ENCODE measurements at regions not wholly inside any gene's neighbourhood (a gene's known extent, or its start where the extent isn't known, plus 50 kb on each side); places are given as distances from the start of the nearest gene placed in this dataset.

- Histone ChIP-seq H3K9me3 (ENCODE audit: low read length) (no peaks in the 10 kb centered on the region), H2AFZ (ENCODE audit: low read length) (no peak overlapping the region), H3K36me3 (ENCODE audit: low read depth, low read length) (no peaks in the 10 kb centered on the region), H3F3A (ENCODE audit: low read length, unreplicated experiment) (no peaks in the 10 kb centered on the region), H3K4me3 (ENCODE audit: low read length) (no peak overlapping the region), H3K79me2 (ENCODE audit: low read length) (no peaks in the 10 kb centered on the region), H4K20me1 (ENCODE audit: low read length) (no peaks in the 10 kb centered on the region), H3K4me2 (ENCODE audit: low read length) (no peak overlapping the region), H3K4me1 (ENCODE audit: insufficient read depth, low read length) (no peaks in the 10 kb centered on the region), H3K9me2 (replicated peaks; ENCODE audit: low read length) (no peaks in the 10 kb centered on the region), H3K27ac (ENCODE audit: low read length) (no peak overlapping the region), H3K27me3 (ENCODE audit: low read length) (peaks cover 24% of the 10 kb centered on the region), H3K9ac (ENCODE audit: low read length) (no peak overlapping the region)
- ATAC-seq (no peak), DNase-seq (no peak)
- intact Hi-C loops (cut with micrococcal nuclease): no loop called here
- TF ChIP-seq EZH2 (IDR thresholded peaks at IDR 0.05; ENCODE audit: low read length, unreplicated experiment) (no peak), EZH2phosphoT487 (IDR thresholded peaks at IDR 0.05; ENCODE audit: borderline replicate concordance, low read length) (no peak), CTCF (conservative IDR thresholded peaks at IDR 0.05; ENCODE audit: low read depth, low read length) (no peak)
- BruUV-seq (replicated peaks): no TSS peak
- ChIA-PET CTCF (no interaction called here), POLR2A (ENCODE audit: unreplicated experiment) (no interaction called here)
Observed at GRCh38 chr1:96256130-96256790, 465.3 kb upstream of the PTBP2 start.

GRCh38 chr1:96259399-96259798 is 462.2 kb upstream of the PTBP2 start:
- no peak for TF ChIP-seq EZH2phosphoT487 (IDR thresholded peaks at IDR 0.05; ENCODE audit: borderline replicate concordance, low read length)
- no peak for TF ChIP-seq EZH2 (IDR thresholded peaks at IDR 0.05; ENCODE audit: low read length, unreplicated experiment)
- no peak for TF ChIP-seq CTCF (conservative IDR thresholded peaks at IDR 0.05; ENCODE audit: low read depth, low read length)
- Histone ChIP-seq H3K4me1 (ENCODE audit: insufficient read depth, low read length) (no peaks in the 10 kb centered on the region), H3K27ac (ENCODE audit: low read length) (no peak overlapping the region), H3K9me3 (ENCODE audit: low read length) (no peaks in the 10 kb centered on the region), H3F3A (ENCODE audit: low read length, unreplicated experiment) (no peaks in the 10 kb centered on the region), H2AFZ (ENCODE audit: low read length) (no peak overlapping the region), H3K9me2 (replicated peaks; ENCODE audit: low read length) (no peaks in the 10 kb centered on the region), H4K20me1 (ENCODE audit: low read length) (no peaks in the 10 kb centered on the region), H3K9ac (ENCODE audit: low read length) (no peak overlapping the region), H3K4me3 (ENCODE audit: low read length) (no peak overlapping the region), H3K27me3 (ENCODE audit: low read length) (peaks cover 13% of the 10 kb centered on the region; the same call in 1 of the 2 replicates), H3K4me2 (ENCODE audit: low read length) (no peak overlapping the region), H3K79me2 (ENCODE audit: low read length) (no peaks in the 10 kb centered on the region), H3K36me3 (ENCODE audit: low read depth, low read length) (no peaks in the 10 kb centered on the region)
- ChIA-PET CTCF (no interaction called here), POLR2A (ENCODE audit: unreplicated experiment) (no interaction called here)
- ATAC-seq (no peak), DNase-seq (no peak)
- intact Hi-C loops (cut with micrococcal nuclease): no loop called here
- no TSS peak for BruUV-seq (replicated peaks)

GRCh38 chr1:96281491-96281890 is 440.1 kb upstream of the PTBP2 start:
- no peaks in the 10 kb centered on the region for H3K9me3 ChIP-seq (ENCODE audit: low read length)
- TF ChIP-seq EZH2phosphoT487 (IDR thresholded peaks at IDR 0.05; ENCODE audit: borderline replicate concordance, low read length) (no peak), CTCF (conservative IDR thresholded peaks at IDR 0.05; ENCODE audit: low read depth, low read length) (no peak), EZH2 (IDR thresholded peaks at IDR 0.05; ENCODE audit: low read length, unreplicated experiment) (no peak)
- ATAC-seq: no peak
- no peak overlapping the region for H3K4me3 ChIP-seq (ENCODE audit: low read length)
- no peaks in the 10 kb centered on the region for H3F3A ChIP-seq (ENCODE audit: low read length, unreplicated experiment)
- H3K4me2 ChIP-seq (ENCODE audit: low read length): no peak overlapping the region
- ChIA-PET CTCF (no interaction called here), POLR2A (ENCODE audit: unreplicated experiment) (no interaction called here)
- no peaks in the 10 kb centered on the region for H3K4me1 ChIP-seq (ENCODE audit: insufficient read depth, low read length)
- DNase-seq: no peak
- H3K27ac ChIP-seq (ENCODE audit: low read length): no peak overlapping the region
- H3K9ac ChIP-seq (ENCODE audit: low read length): no peak overlapping the region
- no peaks in the 10 kb centered on the region for H3K27me3 ChIP-seq (ENCODE audit: low read length)
- no peaks in the 10 kb centered on the region for H4K20me1 ChIP-seq (ENCODE audit: low read length)
- H3K36me3 ChIP-seq (ENCODE audit: low read depth, low read length): no peaks in the 10 kb centered on the region
- intact Hi-C loops (cut with micrococcal nuclease): no loop called here
- no peaks in the 10 kb centered on the region for H3K79me2 ChIP-seq (ENCODE audit: low read length)
- no peaks in the 10 kb centered on the region for H3K9me2 ChIP-seq (replicated peaks; ENCODE audit: low read length)
- no peak overlapping the region for H2AFZ ChIP-seq (ENCODE audit: low read length)
- no TSS peak for BruUV-seq (replicated peaks)
